Kidney (tissue), 13 donors: ENCODE measurements at regions not wholly inside any gene's neighbourhood (a gene's known extent, or its start where the extent isn't known, plus 50 kb on each side); places are given as distances from the start of the nearest gene placed in this dataset.

Experiments used
- DNase-seq, 5 donors: peaks; one replicate each; pipeline ENCODE4 v3.0.0-alpha.2; 2013 to 2020
- FAIRE-seq: peaks from 2 replicates; lab custom pipeline; 2012; peaks lifted over from hg19 to GRCh38; lab: Jason Lieb, UNC
- H3K27ac ChIP-seq, 2 donors: one replicate each; pipeline ENCODE4 v1.7.0; 2013; ENCODE audit warnings: low read depth in 2 of 2, low read length in 2 of 2, inconsistent platforms in 1 of 2
- H3K27me3 ChIP-seq: one replicate; pipeline ENCODE4 v1.7.1; 2013; ENCODE audit warnings: low read length, inconsistent platforms; ENCODE audit not compliant: control insufficient read depth, insufficient read depth
- H3K36me3 ChIP-seq, 3 donors: one replicate each; pipeline versions ENCODE4 v1.7.0 to v1.7.1; 2013; ENCODE audit warnings: low read length in 3 of 3, control low read depth in 1 of 3, inconsistent platforms in 1 of 3; ENCODE audit not compliant: insufficient read depth in 3 of 3, control insufficient read depth in 2 of 3
- H3K4me1 ChIP-seq, 3 donors: one replicate each; pipeline versions ENCODE4 v1.7.0 to v1.7.1; 2013; ENCODE audit warnings: low read length in 3 of 3, inconsistent platforms in 1 of 3, low read depth in 1 of 3; ENCODE audit not compliant: control insufficient read depth in 2 of 3, insufficient read depth in 2 of 3
- H3K4me3 ChIP-seq, 3 donors: one replicate each; pipeline versions ENCODE4 v1.7.0 to v1.8.1; 2013; ENCODE audit warnings: low read length in 3 of 3, control low read depth in 1 of 3, inconsistent platforms in 1 of 3
- H3K9ac ChIP-seq, 3 donors: one replicate each; pipeline versions ENCODE4 v1.7.0 to v1.7.1; 2013; ENCODE audit warnings: low read length in 3 of 3, control low read depth in 1 of 3, inconsistent platforms in 1 of 3
- H3K9me3 ChIP-seq, 3 donors: one replicate each; pipeline versions ENCODE4 v1.7.0 to v1.7.1; 2013; ENCODE audit warnings: low read length in 3 of 3, control low read depth in 1 of 3, inconsistent platforms in 1 of 3; ENCODE audit not compliant: control insufficient read depth in 2 of 3, insufficient read depth in 1 of 3
- CTCF ChIP-seq: IDR thresholded peaks from 3 replicates; pipeline ENCODE4 v1.5.1; 2012; ENCODE audit warnings: mild to moderate bottlenecking, moderate library complexity, borderline replicate concordance; ENCODE audit not compliant: insufficient read depth; ENCODE audit errors: extremely low read depth
- intact Hi-C: fragments of 100-400 bp; cut with DNase I; formaldehyde crosslinking; loops from one replicate; pipeline ENCODE4 v1.11.1; 2022
- donor health status: control.
- donor health status: control.
- donor health status: control.
- donor health status: control.
- donor health status: control.
- donor health status: DM: yes; HTN: yes; CAD: no.
- donor health status: Normal renal cell carcinoma (clear cell type).

DNA sequence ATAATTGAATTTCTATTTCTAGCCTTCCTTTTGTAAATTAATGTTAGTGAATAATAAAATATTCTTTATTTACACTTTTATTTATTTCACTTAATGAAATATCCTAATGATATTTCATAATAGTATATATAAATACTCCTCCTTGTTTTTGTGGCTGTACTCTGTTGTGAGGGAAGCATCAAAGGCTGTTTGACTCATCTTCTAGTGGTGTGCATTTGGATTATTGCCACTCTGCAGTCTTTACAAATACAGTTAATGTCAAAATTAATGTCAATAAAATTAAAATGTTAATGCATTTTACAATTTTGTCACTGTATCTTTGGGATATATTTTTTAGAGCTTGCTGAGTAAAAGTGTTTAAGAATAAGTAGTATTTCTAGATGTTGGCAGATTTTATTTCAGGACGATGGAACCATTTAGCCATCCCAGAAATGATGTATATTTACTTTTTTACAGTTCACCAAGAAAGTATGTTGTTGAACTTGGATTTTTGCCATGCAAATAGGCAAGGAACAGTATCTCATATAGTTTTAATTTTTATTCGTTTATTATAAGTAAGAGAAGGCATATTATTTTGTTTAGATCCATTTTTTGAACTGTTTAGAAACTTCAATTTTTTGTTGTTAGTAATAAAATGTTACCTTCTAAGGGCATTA is 281.2 kb upstream of the SLITRK6 start:
- no peak overlapping the region for H3K27ac ChIP-seq
- intact Hi-C loops: no loop called here
- DNase-seq (no peak), FAIRE-seq (peak; percentile 72)
- no peak overlapping the region for H3K4me3 ChIP-seq
- no peaks in the 10 kb centered on the region for H3K27me3 ChIP-seq
- no peaks in the 10 kb centered on the region for H3K4me1 ChIP-seq
- H3K36me3 ChIP-seq: no peaks in the 10 kb centered on the region
- H3K9me3 ChIP-seq: no peaks in the 10 kb centered on the region
- no peak overlapping the region for H3K9ac ChIP-seq
- TF ChIP-seq CTCF: no peak

GRCh38 chr13:86066611-86067365 is 267.6 kb upstream of the SLITRK6 start:
- DNase-seq (no peak), FAIRE-seq (no peak)
- intact Hi-C loops: no loop called here
- H3K4me3 ChIP-seq: no peak overlapping the region
- no peaks in the 10 kb centered on the region for H3K4me1 ChIP-seq
- no peaks in the 10 kb centered on the region for H3K9me3 ChIP-seq
- no peaks in the 10 kb centered on the region for H3K36me3 ChIP-seq
- no peaks in the 10 kb centered on the region for H3K27me3 ChIP-seq
- TF ChIP-seq CTCF: no peak
- no peak overlapping the region for H3K27ac ChIP-seq
- H3K9ac ChIP-seq: no peak overlapping the region

DNA sequence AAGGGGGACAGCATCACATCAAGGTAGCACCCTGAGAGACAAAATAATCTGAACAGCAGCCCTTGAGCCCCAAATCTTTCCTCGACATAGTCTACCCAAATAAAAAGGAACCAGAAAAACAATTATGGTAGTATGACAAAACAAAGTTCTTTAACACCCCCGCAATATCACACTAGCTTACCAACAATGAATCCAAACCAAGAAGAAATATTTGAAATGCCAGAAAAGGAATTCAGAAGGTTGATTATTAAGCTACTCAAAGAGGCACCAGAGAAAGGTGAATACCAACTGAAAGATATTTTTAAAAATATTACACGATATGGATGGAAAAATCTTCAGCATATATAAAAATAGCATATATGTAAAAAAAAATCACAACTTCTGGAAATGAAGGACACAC is 252.9 kb upstream of the SLITRK6 start:
- intact Hi-C loops: no loop called here
- Histone ChIP-seq H3K36me3 (no peaks in the 10 kb centered on the region), H3K4me3 (no peak overlapping the region), H3K27me3 (no peaks in the 10 kb centered on the region), H3K9me3 (peaks cover 0 to 9% (median 0%) of the 10 kb centered on the region in 3 donors), H3K9ac (no peak overlapping the region), H3K4me1 (no peaks in the 10 kb centered on the region), H3K27ac (no peak overlapping the region)
- DNase-seq (no peak), FAIRE-seq (no peak)
- TF ChIP-seq CTCF: no peak
